ENCODE measurements at regions not wholly inside any gene's neighbourhood (a gene's known extent, or its start where the extent isn't known, plus 50 kb on each side); places are given as distances from the start of the nearest gene placed in this dataset.

GRCh38 chr14:86756521-86757190, 1226.7 kb downstream of the FLRT2 start:
- TF ChIP-seq CTCF (conservative IDR thresholded peaks at IDR 0.05) (no peak), ZFX (IDR thresholded peaks at IDR 0.05) (no peak)

All from C4-2B (cell line).